HT-29 (cell line): ENCODE measurements at regions not wholly inside any gene's neighbourhood (a gene's known extent, or its start where the extent isn't known, plus 50 kb on each side); places are given as distances from the start of the nearest gene placed in this dataset.
A peak's percentile ranks its signal among the peaks of the same experiment; 100 is the strongest.

Experiments
- DNase-seq: peaks from one replicate; pipeline ENCODE4 v3.0.0-alpha.2; 2015; ENCODE audit warnings: low spot score

DNA sequence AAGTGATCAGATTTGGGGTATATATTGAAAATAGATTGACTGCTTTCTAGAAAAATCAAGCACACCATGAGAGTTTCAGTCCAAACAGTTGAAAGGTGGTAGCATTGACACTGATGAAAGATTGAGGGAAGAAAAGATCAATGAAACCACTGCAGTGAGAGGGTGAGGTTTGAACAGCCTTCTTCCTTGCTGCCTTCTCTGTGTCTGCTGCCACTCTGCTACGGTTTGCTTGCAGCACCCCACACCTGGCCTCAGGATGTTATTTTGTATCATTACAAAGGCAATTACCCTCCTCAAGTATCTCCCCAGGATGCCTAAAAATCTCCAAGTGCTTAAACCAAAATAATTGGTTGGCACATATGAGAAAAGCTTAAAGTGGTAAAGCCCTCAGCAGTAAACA, 683.6 kb upstream of the ARPP21 start:
- DNase-seq, result no peak

DNA sequence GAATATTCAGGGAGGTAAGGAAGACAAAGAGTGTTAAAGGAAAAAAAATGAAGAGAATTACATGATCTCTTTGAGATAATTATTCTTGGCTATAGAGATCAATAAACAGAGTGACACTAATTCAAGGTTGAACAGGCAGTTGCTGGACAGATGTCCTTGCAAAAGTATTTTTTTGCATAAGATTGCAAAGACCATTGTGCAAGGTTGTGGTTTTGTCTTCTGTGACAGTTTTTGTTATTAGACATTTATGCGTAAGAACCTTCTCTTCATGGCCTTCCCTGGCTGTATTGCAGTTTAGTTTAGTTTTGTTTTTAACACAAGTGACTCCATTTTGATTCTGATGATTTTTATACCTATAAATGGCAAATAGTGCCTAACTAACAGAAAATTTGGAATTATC, 682.8 kb upstream of the ARPP21 start:
- DNase-seq, result no peak

DNA sequence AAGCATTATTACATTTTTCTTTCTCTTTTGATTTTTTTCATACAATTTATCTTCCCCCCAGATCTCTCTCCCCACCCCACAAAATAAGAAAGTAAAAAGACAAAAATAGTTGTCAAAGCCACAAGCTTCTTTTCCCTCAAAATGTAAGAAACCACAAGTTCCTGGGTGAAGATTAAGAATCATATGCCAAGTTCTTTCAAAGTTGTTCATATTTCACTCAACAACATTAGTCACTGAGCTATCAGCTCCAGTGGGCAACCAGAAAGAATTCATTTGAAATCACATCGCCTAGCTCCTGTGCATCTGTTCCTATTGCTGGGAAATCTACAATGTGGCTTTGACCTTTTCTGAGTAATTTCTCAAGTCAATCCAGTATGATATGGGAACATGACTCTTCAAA, 681.6 kb upstream of the ARPP21 start:
- DNase-seq, result no peak

DNA sequence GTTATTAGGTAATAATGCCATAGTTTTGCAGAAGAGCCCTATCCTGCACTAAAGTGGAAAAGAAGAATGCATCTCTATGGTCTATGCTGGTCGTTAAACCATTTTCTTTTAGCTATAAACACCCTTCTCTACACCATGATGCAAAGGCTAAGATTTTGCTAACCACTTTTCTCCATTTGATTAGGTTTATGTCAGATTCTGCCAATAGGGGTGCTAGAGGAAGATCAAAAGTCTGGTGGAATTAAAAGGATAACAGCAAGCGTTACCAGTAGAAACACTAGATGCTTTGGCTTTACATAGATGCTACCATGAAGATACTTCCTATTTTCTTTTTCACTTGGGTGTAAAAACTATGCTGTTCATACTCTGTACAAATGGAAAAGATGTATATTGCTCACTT, 669.8 kb upstream of the ARPP21 start:
- peak; percentile 2 for DNase-seq

DNA sequence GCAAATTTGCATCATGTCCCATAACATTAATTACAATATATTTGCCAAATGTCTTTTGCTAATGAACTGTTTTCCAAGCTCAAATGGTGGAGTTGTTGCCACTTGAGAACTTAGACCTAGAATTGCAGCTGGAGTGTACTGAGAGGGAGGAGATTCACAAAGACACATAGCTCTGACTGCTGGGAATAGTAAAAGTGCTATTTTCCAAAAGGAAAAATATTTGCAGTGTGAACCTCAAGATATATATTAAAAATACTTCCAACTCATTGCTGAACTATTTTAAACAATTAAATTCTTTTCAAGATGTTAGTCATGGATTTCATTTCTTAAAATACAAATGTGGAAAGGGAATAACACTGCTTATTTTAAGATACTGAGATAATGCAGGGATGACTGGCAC, 666.8 kb upstream of the ARPP21 start:
- no peak for DNase-seq

DNA sequence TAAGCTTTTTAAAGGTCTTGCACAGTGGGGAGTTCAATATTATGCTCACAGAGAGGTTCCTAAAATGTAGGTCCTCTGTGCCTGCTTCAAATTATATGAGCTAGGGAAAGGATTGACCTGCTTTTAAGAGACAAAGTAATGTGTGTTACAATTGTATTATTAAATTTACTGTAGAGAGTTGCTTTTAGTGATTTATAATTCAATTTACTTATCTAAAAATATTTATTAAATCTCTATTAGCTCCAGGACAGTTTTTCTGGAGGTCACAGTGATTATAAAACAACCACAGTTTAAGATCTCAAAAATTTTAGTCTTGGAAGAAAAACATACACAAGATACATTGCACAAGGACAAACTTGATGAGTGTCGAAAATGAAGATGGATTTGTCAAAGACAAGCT, 665.7 kb upstream of the ARPP21 start:
- DNase-seq, result no peak

DNA sequence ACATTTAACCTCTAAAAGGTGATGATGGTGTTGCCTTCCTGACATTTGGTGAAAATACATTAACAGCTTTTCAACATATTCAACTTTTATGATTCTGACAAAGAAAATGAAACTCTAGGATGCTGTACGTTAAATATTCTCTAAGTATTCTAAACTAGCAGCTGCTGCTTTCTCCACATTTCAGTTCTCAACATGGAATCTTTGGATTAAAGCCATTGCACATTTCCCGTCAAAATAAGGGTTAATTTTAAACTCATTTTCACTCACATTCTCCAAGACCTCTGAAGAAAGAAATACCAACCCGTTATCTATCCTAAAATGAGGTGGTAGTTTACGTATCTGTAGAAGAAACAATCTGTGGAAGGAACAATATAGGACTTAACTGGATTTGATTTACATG, 655.7 kb upstream of the ARPP21 start:
- no peak for DNase-seq

DNA sequence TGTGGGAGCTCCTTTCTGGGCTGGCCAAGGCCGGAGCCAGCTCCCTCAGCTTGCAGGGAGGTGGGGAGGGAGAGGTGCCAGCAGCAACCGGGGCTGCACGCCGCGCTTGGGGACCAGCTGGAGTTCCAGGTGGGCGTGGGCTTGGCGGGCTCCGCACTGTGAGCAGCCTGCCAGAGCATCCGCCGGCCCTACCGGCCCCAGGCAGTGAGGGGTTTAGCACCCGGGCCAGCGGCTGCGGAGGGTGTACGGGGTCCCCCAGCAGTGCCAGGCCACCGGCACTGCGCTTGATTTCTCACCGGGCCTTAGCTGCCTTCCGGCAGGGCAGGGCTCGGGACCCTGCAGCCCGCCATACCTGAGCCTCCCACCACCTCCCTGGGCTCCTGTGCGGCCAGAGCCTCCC, 651.0 kb upstream of the ARPP21 start:
- no peak for DNase-seq

DNA sequence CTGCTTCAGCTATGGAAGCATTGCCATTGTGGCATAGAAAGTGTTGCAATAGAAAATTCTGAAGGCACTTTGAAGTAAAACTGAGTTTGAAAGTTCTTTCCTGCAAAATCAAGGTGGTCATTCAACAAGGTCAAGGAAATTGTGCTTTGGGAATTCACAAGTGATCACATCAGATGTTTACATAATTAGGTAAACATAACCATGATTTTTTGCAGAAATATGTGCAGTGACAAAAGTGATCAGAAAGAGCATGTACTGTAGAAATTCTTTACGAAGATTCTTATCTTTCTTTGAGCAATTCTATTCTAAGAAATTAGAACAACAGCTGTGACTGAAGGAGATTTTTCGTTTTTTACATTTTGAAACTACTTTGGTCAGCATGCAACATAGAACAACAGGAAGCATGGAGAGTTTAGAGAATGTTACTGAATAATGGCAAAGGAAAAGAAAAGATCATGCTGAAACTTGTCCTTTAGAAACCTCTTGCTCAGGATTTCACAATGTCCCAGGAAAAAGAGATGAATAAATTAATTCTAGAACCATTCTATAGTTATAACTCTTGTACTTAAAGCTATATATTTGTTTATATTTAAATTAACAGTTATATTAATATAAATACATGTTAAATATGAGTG, 643.4 kb upstream of the ARPP21 start:
- DNase-seq, result no peak

DNA sequence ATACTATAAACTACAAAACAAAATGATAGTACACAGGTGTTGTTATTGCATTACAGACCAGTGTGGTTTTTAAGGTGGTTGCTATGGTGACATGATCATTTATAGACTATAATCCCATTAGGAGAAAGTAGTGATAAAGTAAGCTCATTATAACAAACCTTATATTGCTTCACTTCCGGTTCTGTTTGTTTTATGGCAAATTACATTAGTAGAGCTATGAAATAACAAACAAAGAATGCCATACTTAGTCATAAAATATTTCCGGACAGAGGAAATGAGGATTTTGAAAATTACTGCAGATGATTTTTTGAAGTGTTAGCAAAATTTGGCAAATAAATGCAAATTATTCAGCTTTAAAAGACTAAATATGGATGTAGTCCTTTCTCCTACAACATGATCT, 640.4 kb upstream of the ARPP21 start:
- DNase-seq, result no peak

DNA sequence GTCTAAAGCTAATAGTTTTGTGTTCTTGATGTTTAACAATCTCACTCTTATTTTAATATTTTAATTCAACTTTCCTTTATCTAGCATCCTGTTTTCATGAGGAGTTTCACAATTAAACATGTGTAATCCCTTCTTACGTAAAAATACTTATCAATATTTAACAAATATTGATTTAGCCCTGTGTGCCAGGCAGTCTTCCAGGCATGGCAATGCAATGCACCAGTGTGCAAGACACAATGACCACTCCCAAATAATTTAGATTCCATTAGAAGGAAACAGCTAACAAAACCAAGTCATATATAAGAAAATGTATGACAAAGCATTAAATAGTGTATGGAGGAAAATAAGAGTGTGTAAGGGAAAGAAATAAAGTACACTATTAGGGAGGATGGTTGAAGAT, 627.1 kb upstream of the ARPP21 start:
- no peak for DNase-seq

DNA sequence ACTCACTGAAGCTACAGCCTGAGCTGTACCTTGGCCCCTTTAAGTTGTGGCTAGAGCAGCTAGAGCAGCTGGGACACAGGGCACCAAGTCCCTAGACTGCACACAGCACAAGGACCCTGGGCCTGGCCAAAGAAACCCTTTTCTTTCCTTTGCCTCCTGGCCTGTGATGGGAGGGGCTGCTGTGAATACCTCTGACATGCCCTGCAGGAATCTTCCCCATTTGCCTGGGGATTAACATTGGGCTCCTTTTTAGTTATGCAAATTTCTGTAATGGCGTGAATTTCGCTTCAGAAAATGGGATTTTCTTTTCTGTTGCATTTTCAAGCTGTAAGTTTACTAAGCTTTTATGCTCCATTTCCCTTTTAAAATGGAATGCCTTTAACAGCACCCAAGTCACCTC, 611.2 kb upstream of the ARPP21 start:
- DNase-seq, result no peak

DNA sequence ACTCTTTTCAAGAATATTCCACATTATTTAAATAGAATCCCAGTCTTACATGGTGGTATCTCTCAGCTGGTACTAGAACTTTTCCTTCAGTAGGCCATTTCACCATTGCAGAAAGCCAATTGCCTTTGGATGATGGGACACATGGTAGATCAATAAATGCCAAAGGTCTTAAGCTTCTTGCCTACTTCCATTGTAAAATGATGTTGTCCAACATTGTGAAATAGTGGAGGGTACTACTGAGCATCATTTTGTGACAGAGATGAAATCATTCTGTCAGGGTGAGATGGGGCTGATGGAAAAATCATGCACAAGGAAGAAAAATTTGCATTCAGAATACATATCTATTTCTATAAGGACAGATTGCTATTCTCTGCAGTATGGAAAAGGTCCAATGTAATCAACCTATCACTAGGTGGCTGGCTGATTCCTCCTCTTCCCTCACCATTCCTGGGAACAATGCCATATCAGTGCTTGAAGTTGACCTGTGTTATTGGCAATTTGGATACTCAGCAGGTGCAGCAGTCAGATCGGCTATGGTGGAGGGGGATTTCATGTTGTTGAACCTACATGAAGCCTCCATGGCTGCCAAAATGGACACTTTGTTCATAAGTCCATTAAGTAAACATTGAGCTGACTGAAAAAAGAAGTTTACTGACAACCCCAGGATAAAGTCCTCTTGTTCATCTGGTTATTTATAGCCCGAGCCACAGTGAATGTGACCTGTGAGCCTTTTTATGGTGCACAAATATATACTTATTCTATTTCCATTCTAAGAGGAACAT, 596.9 kb upstream of the ARPP21 start:
- no peak for DNase-seq

DNA sequence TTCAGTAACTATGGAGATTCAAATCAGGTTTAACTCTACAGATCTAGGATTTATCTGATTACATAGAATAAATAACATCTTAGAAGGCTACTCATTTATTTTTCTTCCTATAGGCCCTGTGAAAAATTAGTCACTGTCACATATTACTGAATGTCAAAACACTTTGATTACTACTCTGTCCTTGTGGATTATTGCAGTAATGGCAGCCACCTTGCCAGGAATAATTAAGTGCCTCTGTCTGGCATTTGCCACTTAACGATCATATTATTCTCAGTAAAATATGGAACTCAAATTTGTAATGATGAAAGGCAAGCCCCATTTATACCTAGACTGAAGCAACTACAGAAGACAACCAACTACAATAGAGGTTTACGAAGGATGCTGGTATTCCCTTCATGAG, 596.3 kb upstream of the ARPP21 start:
- no peak for DNase-seq

DNA sequence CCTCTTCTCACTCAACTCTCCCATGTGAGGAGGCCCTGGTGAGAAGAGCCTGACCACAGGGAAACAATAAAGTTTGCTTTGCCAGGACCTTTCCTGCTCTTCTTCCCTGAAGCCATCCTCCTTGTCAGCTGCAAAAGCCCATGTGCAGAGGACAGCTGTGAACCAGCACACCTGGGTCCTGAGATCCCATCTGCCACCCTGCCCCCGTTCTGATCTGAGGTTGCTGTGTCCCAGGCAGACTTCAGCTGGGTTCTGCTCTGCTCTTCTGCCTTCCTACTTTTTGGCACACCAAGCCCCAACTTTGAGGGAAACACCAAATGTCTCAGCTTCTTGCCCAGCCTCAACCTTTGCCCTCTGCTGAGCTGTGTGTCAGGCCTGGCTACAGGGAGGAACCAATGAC, 595.1 kb upstream of the ARPP21 start:
- DNase-seq, result no peak

DNA sequence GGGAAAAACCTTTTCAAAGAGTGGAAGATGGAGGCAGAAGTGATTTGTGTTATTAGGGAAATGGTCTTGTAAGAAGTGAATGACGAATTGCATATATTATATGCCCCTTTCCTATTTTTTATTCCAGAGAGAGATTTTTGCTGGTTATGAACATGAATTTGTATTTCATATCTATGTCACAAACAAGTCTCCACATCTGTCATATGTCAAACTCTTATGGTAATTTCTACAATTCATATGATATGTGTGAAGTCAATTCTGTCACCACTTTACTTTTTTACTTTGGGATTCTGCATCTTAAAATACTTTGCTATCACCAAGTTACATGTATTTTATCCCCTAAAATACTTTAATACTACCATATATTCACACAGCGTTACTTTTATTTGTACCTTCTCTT, 594.2 kb upstream of the ARPP21 start:
- DNase-seq, result no peak

DNA sequence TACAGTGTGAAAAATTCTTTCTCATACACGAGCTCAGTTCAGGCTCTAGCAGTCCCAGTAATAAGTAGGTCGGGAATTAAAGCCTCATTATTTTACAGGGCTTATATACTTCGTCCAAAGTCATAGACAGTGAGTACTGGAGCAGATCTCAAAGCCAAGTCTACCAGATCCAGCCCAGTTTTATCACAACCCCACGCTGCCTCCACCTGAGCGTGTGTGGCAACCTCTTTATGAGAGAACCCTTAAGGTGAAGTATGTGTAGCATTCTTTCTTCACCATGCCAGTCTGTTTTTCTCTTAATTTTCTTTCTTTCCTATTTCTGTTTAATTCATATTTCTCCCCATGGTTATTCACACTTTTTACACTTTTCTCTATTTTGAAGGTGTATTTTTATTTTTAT, 574.6 kb upstream of the ARPP21 start:
- no peak for DNase-seq

DNA sequence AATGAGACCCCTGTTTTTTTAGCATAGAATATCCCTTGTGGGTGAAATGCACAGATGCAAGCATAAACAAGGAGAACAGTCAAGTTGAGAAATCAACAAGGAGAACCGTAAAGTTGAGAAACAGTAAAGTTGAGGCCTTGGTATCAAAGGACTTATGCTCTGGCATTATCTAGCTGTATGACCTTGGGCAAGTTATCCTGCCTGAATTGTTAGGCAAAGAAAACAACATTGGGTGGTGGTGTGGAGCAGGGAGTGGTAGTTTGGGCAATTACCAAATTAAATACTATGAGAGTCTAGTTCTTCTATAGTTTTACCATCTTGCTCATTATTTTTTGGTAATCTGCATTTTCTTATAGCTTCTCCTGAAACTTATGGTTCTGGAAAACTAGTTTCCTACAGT, 573.4 kb upstream of the ARPP21 start:
- DNase-seq, result no peak

DNA sequence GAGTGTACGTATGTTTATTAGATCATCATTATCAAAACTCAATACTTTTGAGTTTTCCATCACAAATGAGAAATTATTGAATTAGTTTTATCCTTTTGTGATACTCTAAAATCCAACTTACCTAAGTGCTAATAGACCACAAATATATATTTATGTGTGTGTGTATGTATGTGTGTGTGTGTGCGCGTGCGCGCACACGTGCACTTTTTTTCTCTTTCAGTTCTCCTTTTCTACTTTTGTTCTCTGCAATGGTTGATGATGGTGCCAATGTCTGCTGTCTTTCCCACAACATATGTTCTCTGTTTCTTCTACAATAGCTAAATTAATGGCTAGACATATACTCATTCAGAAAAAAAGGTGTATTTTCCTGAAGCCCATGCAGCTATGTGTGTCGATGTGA, 571.6 kb upstream of the ARPP21 start:
- DNase-seq, result no peak

DNA sequence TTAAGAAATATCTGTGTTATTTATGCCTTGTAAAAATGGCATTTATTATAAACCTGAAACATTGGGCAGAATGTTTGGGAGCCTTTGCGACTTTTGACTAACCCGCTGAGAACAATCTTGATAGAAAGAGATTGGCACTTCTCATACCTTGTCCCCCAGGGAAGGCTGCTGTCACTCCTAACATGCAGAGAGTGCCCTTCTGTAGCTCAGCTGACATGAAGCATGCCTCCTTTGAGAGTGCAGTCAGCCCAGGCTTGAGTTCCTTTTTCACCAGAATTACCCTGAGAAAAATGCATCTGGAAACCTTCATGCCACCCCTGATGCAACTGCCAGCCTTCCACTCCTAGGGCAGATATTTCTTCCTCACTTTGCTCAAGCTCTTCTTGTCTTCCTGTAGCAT, 569.2 kb upstream of the ARPP21 start:
- DNase-seq, result no peak

DNA sequence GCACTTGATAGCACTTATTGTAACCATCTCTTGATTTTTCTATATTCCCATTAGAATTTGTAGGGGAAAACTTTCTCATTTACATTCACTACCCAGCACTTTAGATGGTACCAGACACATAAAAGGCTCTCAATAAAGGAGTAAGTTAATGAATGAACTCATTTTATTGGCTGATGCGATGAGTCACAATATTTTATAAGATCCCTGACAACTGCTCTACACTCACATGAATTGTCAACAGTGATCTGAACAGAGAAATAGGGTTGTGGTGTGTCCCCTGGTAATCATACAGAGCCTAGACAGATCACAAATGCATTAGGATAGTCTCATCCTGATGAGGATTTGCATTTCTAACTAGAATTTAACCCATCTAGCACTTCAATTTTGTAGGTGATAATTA, 567.6 kb upstream of the ARPP21 start:
- DNase-seq, result peak; percentile 54

DNA sequence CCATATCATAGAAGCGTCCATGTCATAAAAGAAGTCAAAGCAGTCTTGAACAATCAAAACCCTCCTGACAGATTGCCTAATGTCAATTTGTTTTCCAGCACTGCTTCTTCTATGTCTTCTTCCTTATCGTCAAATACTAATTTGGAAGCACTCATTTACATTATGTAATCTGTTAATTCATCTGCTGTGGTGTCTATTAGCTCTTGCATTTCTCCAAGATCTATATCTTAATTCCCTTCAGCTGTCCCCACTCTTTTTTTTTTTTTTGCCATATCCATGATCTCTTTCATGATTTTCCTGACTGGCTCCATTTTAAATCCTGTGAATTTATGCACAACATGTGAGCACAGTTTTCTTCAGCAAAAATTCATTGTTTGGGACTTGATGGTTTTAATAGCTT, 560.5 kb upstream of the ARPP21 start:
- no peak for DNase-seq

DNA sequence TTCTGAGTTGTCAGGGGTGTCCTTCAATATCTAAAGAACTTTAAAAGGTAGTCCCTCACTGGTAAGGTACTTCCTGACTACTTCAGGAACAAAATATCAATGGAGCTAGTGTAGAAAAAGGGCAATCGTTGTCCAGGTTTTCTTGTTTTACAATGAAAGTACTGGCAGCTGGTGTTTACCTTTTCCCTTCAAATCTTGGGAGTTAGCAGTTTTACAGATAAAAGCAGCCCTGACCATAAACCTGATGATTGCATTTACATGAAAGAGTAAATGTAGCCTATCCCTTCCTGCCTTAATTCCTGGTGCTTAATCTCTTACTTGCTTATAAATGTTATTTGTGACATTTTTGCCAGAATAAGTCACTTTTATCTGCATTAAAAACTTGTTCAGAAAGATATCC, 559.9 kb upstream of the ARPP21 start:
- DNase-seq, result no peak

DNA sequence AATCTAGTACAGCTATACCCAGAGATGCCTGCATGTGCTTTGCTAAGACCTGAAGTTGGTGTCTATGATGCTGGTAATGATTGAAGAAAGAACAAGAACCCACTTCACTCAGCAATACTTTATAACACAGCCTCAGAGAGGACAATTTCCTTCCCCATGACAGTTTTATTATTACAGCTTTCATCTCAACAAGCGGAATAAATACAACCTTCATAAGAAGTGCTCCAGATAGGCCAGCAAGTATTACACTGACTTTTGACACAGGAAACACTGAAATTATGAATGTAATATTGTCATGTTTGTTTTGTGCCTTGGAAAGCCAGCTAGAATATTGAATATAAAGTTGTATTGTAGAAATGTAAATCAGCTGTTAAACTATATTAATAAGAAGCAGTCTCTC, 557.4 kb upstream of the ARPP21 start:
- no peak for DNase-seq
